ENCODE measurements at regions not wholly inside any gene's neighbourhood (a gene's known extent, or its start where the extent isn't known, plus 50 kb on each side); places are given as distances from the start of the nearest gene placed in this dataset.

DNA sequence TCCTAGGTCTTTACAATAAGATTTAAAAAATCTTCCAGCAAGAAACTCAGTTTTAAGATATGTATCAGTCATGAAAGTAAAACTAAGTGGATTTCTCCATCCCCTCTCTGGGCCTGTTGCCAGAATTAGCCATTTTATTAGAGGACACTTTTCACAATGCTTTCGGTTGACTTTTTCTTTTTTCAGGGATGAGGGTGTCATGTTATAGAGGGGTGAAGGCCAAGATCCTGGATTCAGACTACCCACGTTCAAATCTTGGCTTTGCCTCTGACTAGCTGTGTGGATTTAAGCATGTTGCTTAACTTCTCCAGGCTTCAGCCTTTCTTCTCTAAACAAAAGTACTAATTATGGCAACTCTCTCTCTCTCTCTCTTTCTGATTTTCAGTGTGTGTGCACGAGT, 111.7 kb upstream of the COX10 start:
- Histone ChIP-seq H3K4me1 (ENCODE audit: control insufficient read depth, insufficient read depth, low read length) (peaks cover 1% of the 10 kb centered on the region), H3K4me3 (ENCODE audit: low read depth, low read length) (no peak overlapping the region), H3K27me3 (ENCODE audit: control insufficient read depth, insufficient read depth, low read length) (no peaks in the 10 kb centered on the region), H3K27ac (ENCODE audit: low read depth, low read length) (no peak overlapping the region), H3K9me3 (ENCODE audit: control insufficient read depth, insufficient read depth, low read length) (no peaks in the 10 kb centered on the region), H3K36me3 (ENCODE audit: control insufficient read depth, insufficient read depth, low read length) (no peaks in the 10 kb centered on the region)
- DNase-seq (ENCODE audit: low read depth in 4 of 6, low spot score in 6 of 6) = no peak
- 17% methylated on average over 1 of the region's 3 CpGs for WGBS (ENCODE audit: insufficient coverage)

DNA sequence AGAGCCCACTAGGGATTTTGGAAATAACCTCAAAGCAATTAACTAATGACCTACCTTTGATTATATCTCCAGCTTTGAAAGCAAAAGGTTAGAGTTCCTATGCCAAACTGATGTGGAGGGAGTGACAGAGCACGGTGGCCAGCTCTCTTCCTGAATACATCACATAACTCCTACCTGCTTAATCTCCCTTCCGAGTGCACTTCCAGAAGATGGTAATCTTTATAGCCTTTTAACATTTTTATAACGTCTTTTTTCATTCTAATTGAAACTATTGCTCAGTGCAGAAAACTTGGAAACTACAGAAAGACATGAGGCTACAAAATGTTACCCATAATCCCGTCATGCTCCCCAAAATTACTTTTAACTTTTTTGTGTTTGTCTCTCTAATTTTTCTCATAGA, 110.5 kb upstream of the COX10 start:
- no peaks in the 10 kb centered on the region for H3K9me3 ChIP-seq (ENCODE audit: control insufficient read depth, insufficient read depth, low read length)
- no peaks in the 10 kb centered on the region for H3K4me1 ChIP-seq (ENCODE audit: control insufficient read depth, insufficient read depth, low read length)
- no peaks in the 10 kb centered on the region for H3K36me3 ChIP-seq (ENCODE audit: control insufficient read depth, insufficient read depth, low read length)
- no peak for DNase-seq (ENCODE audit: low read depth in 4 of 6, low spot score in 6 of 6)
- H3K4me3 ChIP-seq (ENCODE audit: low read depth, low read length) = no peak overlapping the region
- no peak overlapping the region for H3K27ac ChIP-seq (ENCODE audit: low read depth, low read length)
- 70% methylated on average over 2 of the region's 4 CpGs for WGBS (ENCODE audit: insufficient coverage)
- H3K27me3 ChIP-seq (ENCODE audit: control insufficient read depth, insufficient read depth, low read length) = no peaks in the 10 kb centered on the region

DNA sequence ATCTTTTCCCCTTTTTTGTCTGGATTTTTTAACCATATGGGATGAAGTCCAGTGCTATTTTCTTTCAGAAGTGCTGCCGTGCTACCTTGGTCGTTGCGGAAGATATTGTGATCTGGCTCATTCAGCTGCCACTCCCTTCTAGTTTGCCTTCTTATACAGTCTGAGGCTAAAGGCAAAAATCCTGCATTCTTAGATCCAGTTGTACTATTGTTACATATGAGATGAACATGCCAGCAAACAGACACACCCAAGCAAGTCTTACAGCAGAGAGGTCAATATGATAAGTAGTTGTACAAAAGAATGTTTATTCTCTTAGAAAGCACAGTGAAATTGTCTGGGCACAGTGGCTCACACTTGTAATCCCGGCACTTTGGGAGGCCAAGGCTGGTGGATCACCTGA, 108.0 kb upstream of the COX10 start:
- H3K36me3 ChIP-seq (ENCODE audit: control insufficient read depth, insufficient read depth, low read length) = no peaks in the 10 kb centered on the region
- H3K27ac ChIP-seq (ENCODE audit: low read depth, low read length) = no peak overlapping the region
- no peaks in the 10 kb centered on the region for H3K27me3 ChIP-seq (ENCODE audit: control insufficient read depth, insufficient read depth, low read length)
- no peak overlapping the region for H3K4me3 ChIP-seq (ENCODE audit: low read depth, low read length)
- no peaks in the 10 kb centered on the region for H3K4me1 ChIP-seq (ENCODE audit: control insufficient read depth, insufficient read depth, low read length)
- DNase-seq (ENCODE audit: low read depth in 4 of 6, low spot score in 6 of 6) = no peak
- H3K9me3 ChIP-seq (ENCODE audit: control insufficient read depth, insufficient read depth, low read length) = no peaks in the 10 kb centered on the region
- 87% methylated on average over 4 of the region's 4 CpGs for WGBS (ENCODE audit: insufficient coverage)

DNA sequence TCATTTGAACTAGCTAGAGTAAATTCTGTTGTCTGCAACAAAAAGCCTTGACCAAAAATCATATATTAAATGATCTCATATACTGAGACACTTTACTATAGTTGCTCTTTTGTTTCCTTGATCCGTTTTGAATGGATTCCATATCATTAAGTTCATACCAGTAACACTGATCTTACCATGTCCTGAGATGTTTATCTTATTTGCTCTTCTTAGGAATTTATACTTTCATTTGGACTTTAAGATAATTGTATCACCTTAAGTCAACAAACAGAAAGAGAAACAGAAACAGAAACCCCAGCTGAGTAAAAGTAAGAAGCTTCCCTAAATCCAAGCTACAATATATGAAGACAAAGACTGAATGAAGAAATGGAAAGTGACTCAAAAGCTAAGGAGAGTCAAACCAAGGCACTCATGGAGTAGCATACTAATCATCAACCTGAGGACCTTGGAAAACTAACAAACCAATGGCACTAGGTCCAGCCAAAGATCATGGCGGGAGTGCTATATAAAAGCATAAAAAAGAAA, 106.5 kb upstream of the COX10 start:
- Histone ChIP-seq H3K4me1 (ENCODE audit: control insufficient read depth, insufficient read depth, low read length) (no peaks in the 10 kb centered on the region), H3K27me3 (ENCODE audit: control insufficient read depth, insufficient read depth, low read length) (no peaks in the 10 kb centered on the region), H3K27ac (ENCODE audit: low read depth, low read length) (no peak overlapping the region), H3K36me3 (ENCODE audit: control insufficient read depth, insufficient read depth, low read length) (no peaks in the 10 kb centered on the region), H3K9me3 (ENCODE audit: control insufficient read depth, insufficient read depth, low read length) (no peaks in the 10 kb centered on the region), H3K4me3 (ENCODE audit: low read depth, low read length) (no peak overlapping the region)
- no peak for DNase-seq (ENCODE audit: low read depth in 4 of 6, low spot score in 6 of 6)
- WGBS (ENCODE audit: insufficient coverage) = no CpG with 5 or more reads among the region's 2 CpGs

DNA sequence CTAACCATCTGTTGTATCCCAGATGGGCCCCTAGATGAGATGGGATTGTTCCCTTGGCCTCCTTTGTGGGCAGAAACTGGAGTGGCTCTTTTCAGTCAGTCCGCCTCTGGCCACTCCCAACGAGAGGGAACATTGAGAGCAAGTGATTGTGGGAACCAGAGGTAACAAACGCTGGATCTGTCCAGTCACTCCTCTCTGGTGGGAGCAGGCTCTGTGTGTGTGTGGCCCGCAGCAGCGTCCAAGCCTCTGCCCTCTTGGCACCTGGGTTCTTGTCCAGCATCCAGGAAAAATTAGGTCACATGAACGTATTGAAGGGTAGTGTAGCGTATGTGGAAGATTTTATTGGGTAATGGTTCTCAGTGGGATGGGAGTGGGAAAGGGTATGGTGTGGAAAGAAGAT, 101.9 kb upstream of the COX10 start:
- no peaks in the 10 kb centered on the region for H3K27me3 ChIP-seq (ENCODE audit: control insufficient read depth, insufficient read depth, low read length)
- H3K4me3 ChIP-seq (ENCODE audit: low read depth, low read length) = no peak overlapping the region
- DNase-seq (ENCODE audit: low read depth in 4 of 6, low spot score in 6 of 6) = no peak
- 94% methylated on average over 7 of the region's 7 CpGs for WGBS (ENCODE audit: insufficient coverage)
- H3K27ac ChIP-seq (ENCODE audit: low read depth, low read length) = no peak overlapping the region
- no peaks in the 10 kb centered on the region for H3K4me1 ChIP-seq (ENCODE audit: control insufficient read depth, insufficient read depth, low read length)
- H3K9me3 ChIP-seq (ENCODE audit: control insufficient read depth, insufficient read depth, low read length) = no peaks in the 10 kb centered on the region
- no peaks in the 10 kb centered on the region for H3K36me3 ChIP-seq (ENCODE audit: control insufficient read depth, insufficient read depth, low read length)

DNA sequence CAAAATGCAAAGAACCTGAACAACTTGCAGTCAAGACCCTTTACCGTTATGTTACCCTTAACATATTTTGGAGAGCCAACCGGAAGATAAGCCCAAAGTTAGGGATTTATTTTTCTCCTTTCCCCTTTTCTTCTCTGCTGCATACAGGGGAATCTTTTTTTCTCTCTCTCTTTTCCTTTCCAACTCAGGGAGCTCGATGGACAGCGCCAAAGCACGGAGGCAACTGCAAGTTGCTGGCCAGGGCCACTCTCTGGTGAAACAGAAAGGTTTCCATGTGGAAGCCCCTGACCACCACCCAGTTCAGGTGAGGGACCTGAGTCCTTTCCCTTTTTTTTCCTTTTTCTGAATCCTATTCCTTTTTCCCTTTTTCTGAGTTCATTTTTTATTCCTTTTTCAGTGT, 98.8 kb upstream of the COX10 start:
- Histone ChIP-seq H3K36me3 (ENCODE audit: control insufficient read depth, insufficient read depth, low read length) (no peaks in the 10 kb centered on the region), H3K27ac (ENCODE audit: low read depth, low read length) (no peak overlapping the region), H3K4me3 (ENCODE audit: low read depth, low read length) (no peak overlapping the region), H3K27me3 (ENCODE audit: control insufficient read depth, insufficient read depth, low read length) (no peaks in the 10 kb centered on the region), H3K9me3 (ENCODE audit: control insufficient read depth, insufficient read depth, low read length) (no peaks in the 10 kb centered on the region), H3K4me1 (ENCODE audit: control insufficient read depth, insufficient read depth, low read length) (peaks cover 14% of the 10 kb centered on the region)
- no peak for DNase-seq (ENCODE audit: low read depth in 4 of 6, low spot score in 6 of 6)
- 100% methylated on average over 3 of the region's 5 CpGs for WGBS (ENCODE audit: insufficient coverage)

DNA sequence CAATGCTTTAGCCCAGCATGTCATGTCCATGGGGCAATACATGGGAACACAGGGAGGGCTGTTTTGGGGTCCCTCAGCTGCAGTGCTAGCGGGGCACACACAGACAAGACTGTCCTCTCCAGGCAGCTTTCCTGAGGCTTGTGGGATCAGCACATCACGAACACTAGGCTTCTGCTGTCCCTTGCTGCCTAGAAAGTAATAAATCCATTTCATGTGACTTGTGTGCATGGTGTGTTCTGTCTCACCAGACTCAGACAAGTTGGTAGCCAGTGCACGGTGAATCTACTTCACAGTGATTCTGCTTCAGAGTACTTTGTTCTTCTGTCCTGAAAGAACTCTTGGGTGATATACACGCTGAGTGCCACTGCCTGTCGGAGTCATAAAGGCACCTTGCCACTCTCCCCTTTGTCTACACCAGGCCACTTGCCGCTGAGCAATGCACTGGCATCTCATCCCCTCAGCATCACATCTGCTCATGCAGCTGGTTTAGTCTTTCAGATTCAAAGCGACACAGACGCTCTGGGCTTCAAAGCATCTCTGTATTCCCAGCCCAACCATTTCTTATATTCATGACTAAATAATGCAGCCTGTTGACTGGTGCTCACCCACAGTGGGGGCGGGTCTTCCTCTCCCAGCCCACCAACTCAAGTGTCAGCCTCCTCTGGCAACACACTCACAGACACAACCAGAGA, 95.2 kb upstream of the COX10 start:
- peaks cover 14% of the 10 kb centered on the region for H3K4me1 ChIP-seq (ENCODE audit: control insufficient read depth, insufficient read depth, low read length)
- H3K27ac ChIP-seq (ENCODE audit: low read depth, low read length) = no peak overlapping the region
- H3K36me3 ChIP-seq (ENCODE audit: control insufficient read depth, insufficient read depth, low read length) = no peaks in the 10 kb centered on the region
- WGBS (ENCODE audit: insufficient coverage) = 30% methylated on average over 9 of the region's 9 CpGs
- no peak overlapping the region for H3K4me3 ChIP-seq (ENCODE audit: low read depth, low read length)
- no peaks in the 10 kb centered on the region for H3K9me3 ChIP-seq (ENCODE audit: control insufficient read depth, insufficient read depth, low read length)
- peak in 3 of 6 donors; percentile 29 to 91 (median 57) for DNase-seq (ENCODE audit: low read depth in 4 of 6, low spot score in 6 of 6)
- no peaks in the 10 kb centered on the region for H3K27me3 ChIP-seq (ENCODE audit: control insufficient read depth, insufficient read depth, low read length)

DNA sequence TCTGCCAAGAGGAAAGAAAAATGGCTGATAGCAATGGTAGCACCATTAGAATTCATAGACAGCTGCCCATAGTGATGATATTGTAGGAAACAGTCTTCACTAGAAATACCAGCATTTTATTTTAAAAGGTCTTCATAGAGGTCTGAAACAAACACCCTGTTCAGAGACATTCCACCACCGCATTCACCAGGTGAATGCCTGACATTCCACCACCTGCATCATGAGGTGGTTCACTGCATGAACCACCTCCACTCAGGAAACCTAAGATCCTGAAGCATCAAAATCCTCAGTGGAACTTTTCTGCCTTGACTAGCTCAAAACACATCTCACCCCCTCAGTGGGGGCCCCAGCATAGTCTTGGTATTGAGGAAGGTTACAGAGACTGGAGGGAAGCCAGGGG, 91.5 kb upstream of the COX10 start:
- Histone ChIP-seq H3K4me1 (ENCODE audit: control insufficient read depth, insufficient read depth, low read length) (peaks cover 14% of the 10 kb centered on the region), H3K9me3 (ENCODE audit: control insufficient read depth, insufficient read depth, low read length) (no peaks in the 10 kb centered on the region), H3K27ac (ENCODE audit: low read depth, low read length) (no peak overlapping the region), H3K36me3 (ENCODE audit: control insufficient read depth, insufficient read depth, low read length) (no peaks in the 10 kb centered on the region), H3K4me3 (ENCODE audit: low read depth, low read length) (no peak overlapping the region), H3K27me3 (ENCODE audit: control insufficient read depth, insufficient read depth, low read length) (no peaks in the 10 kb centered on the region)
- 100% methylated on average over 1 of the region's 1 CpG for WGBS (ENCODE audit: insufficient coverage)
- DNase-seq (ENCODE audit: low read depth in 4 of 6, low spot score in 6 of 6) = no peak

DNA sequence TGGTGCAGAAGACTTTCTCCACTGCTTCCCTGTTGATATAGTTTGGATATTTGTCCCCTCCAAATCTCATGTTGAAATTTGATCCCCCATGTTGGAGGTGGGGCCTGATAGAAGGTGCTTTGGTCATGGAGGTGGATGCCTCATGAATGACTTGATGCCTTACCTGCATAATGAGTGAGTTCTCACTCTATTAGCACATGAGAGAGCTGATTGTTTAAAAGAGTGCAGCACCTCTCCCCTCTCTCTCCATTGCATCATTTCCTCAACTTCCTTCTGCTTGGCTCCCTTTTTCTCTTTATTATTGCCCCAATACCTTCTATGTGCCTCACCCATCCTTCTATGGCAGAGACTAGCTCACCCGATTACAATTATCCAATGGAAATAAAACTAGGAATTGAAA, 90.8 kb upstream of the COX10 start:
- H3K9me3 ChIP-seq (ENCODE audit: control insufficient read depth, insufficient read depth, low read length) = no peaks in the 10 kb centered on the region
- peaks cover 14% of the 10 kb centered on the region for H3K4me1 ChIP-seq (ENCODE audit: control insufficient read depth, insufficient read depth, low read length)
- H3K27ac ChIP-seq (ENCODE audit: low read depth, low read length) = no peak overlapping the region
- no peak for DNase-seq (ENCODE audit: low read depth in 4 of 6, low spot score in 6 of 6)
- H3K4me3 ChIP-seq (ENCODE audit: low read depth, low read length) = no peak overlapping the region
- H3K36me3 ChIP-seq (ENCODE audit: control insufficient read depth, insufficient read depth, low read length) = no peaks in the 10 kb centered on the region
- WGBS (ENCODE audit: insufficient coverage) = no CpG with 5 or more reads among the region's 1 CpG
- no peaks in the 10 kb centered on the region for H3K27me3 ChIP-seq (ENCODE audit: control insufficient read depth, insufficient read depth, low read length)

DNA sequence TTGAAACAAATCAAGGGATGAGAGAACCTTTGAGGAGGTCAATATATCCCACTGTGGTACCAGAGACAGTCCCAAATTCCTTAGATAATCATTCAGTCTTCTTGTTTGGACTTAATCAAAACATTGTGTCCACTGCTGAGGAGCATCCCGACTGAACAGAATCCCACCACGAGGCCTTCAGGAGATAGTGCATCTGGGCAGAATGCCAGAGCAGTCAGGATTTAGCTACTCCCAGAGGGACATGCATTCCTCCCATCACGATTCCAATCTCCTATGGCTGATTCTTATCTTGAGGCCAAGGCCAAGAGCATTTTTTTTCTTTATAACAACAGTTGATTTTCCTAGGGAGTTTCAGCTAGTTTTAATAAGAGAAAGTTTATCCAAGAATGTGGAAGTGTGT, 87.4 kb upstream of the COX10 start:
- H3K9me3 ChIP-seq (ENCODE audit: control insufficient read depth, insufficient read depth, low read length) = no peaks in the 10 kb centered on the region
- no peaks in the 10 kb centered on the region for H3K36me3 ChIP-seq (ENCODE audit: control insufficient read depth, insufficient read depth, low read length)
- peaks cover 14% of the 10 kb centered on the region for H3K4me1 ChIP-seq (ENCODE audit: control insufficient read depth, insufficient read depth, low read length)
- H3K4me3 ChIP-seq (ENCODE audit: low read depth, low read length) = no peak overlapping the region
- 79% methylated on average over 2 of the region's 3 CpGs for WGBS (ENCODE audit: insufficient coverage)
- no peaks in the 10 kb centered on the region for H3K27me3 ChIP-seq (ENCODE audit: control insufficient read depth, insufficient read depth, low read length)
- DNase-seq (ENCODE audit: low read depth in 4 of 6, low spot score in 6 of 6) = no peak
- H3K27ac ChIP-seq (ENCODE audit: low read depth, low read length) = no peak overlapping the region
